K562 (cell line): ENCODE measurements at regions not wholly inside any gene's neighbourhood (a gene's known extent, or its start where the extent isn't known, plus 50 kb on each side); places are given as distances from the start of the nearest gene placed in this dataset.

Source experiments
- ATAC-seq: fragments of 200-7000 bp; cut with Tn5 transposase; 3 replicates; pipeline ENCODE4 v1.9.1; 2020; ENCODE audit warnings: moderate library complexity
- BruUV-seq: library from RNA; stranded (reverse); fragments of 400-500 nt; replicated peaks from 2 replicates; lab custom pipeline; 2021; lab: Mats Ljungman, UMichigan
- CTCF ChIA-PET: fragments of 300-600 bp; formaldehyde crosslinking; extraction: SDS; loops from one replicate; lab custom pipeline; 2021; ENCODE audit warnings: low intra/inter-chr PET ratio; lab: Yijun Ruan, JAX
- POLR2A ChIA-PET: fragments of 300-600, 350-650 bp; sonication (Branson Sonifier 250); formaldehyde crosslinking; extraction: SDS; loops from one replicate; lab custom pipeline; 2021; ENCODE audit warnings: antibody characterized with exemption, inconsistent platforms; lab: Yijun Ruan, JAX
- DNase-seq, 4 experiments: peaks; one replicate each; pipeline versions ENCODE4 v3.0.0 to v3.0.0-alpha.2; 2011 to 2018; ENCODE audit warnings: low spot score in 3 of 4, mixed read lengths in 3 of 4; ENCODE audit errors: extremely low read depth in 1 of 4
- FAIRE-seq: peaks from 2 replicates; lab custom pipeline; 2011; peaks lifted over from hg19 to GRCh38; lab: Jason Lieb, UNC
- H2AFZ ChIP-seq: 2 replicates; pipeline ENCODE4 v1.6.0; 2011; ENCODE audit warnings: low read depth, low read length, control low read depth, inconsistent platforms
- H3K27ac ChIP-seq: fragments of 200-600 bp; 3 replicates; pipeline ENCODE4 v1.8.0; 2011; ENCODE audit warnings: low read depth, mild to moderate bottlenecking, control low read depth, inconsistent platforms, low read length, moderate library complexity, mixed read lengths; ENCODE audit errors: extremely low read depth
- H3K27me3 ChIP-seq, 2 experiments: fragments of 300-600 bp in 1 of 2; 2 replicates in 1 of 2; 3 replicates in 1 of 2; pipeline versions ENCODE4 v1.6.0 to v1.8.0; 2011; ENCODE audit warnings: inconsistent platforms in 2 of 2, low read length in 2 of 2, mild to moderate bottlenecking in 1 of 2, mixed read lengths in 1 of 2, moderate library complexity in 1 of 2; ENCODE audit not compliant: control insufficient read depth in 2 of 2, insufficient read depth in 2 of 2
- H3K36me3 ChIP-seq: fragments of 300-600 bp; 3 replicates; pipeline ENCODE4 v1.8.0; 2011; ENCODE audit warnings: mild to moderate bottlenecking, low read length, inconsistent platforms; ENCODE audit not compliant: control insufficient read depth, insufficient read depth
- H3K4me1 ChIP-seq, 2 experiments: fragments of 200-600 bp in 1 of 2; replicated peaks in 1 of 2; 2 replicates in 1 of 2; 3 replicates in 1 of 2; pipeline versions ENCODE4 v1.5.1 to v1.8.0; 2011; ENCODE audit warnings: inconsistent platforms in 2 of 2, low read length in 2 of 2, mild to moderate bottlenecking in 1 of 2, mixed read lengths in 1 of 2, moderate library complexity in 1 of 2; ENCODE audit not compliant: control insufficient read depth in 2 of 2, insufficient read depth in 2 of 2
- H3K4me2 ChIP-seq: 2 replicates; pipeline ENCODE4 v1.6.1; 2011; ENCODE audit warnings: low read length, control low read depth, inconsistent platforms, mixed read lengths; ENCODE audit not compliant: insufficient read depth
- H3K4me3 ChIP-seq: fragments of 200-600 bp; sonication (generic), shearing (Covaris generic); 2 replicates; pipeline ENCODE4 v1.5.1; 2016; ENCODE audit warnings: control low read depth, inconsistent platforms
- H3K79me2 ChIP-seq: fragments of 200-600 bp; 3 replicates; pipeline ENCODE4 v1.8.0; 2011; ENCODE audit warnings: low read length, inconsistent platforms; ENCODE audit not compliant: control insufficient read depth, insufficient read depth
- H3K9ac ChIP-seq, 2 experiments: 2 replicates each; pipeline versions ENCODE4 v1.6.0 to v1.6.1; 2011; ENCODE audit warnings: low read depth in 2 of 2, low read length in 2 of 2, control low read depth in 1 of 2, inconsistent platforms in 1 of 2, mild to moderate bottlenecking in 1 of 2, mixed read lengths in 1 of 2; ENCODE audit not compliant: insufficient read depth in 1 of 2
- H3K9me1 ChIP-seq: one replicate; pipeline ENCODE4 v1.6.0; 2011; ENCODE audit warnings: inconsistent platforms, mild to moderate bottlenecking, low read length, moderate library complexity; ENCODE audit not compliant: control insufficient read depth, insufficient read depth
- H3K9me3 ChIP-seq: replicated peaks from 2 replicates; pipeline ENCODE4 v1.5.1; 2011; ENCODE audit warnings: low read depth, low read length, inconsistent platforms; ENCODE audit not compliant: control insufficient read depth, insufficient read depth
- H4K20me1 ChIP-seq: replicated peaks from 2 replicates; pipeline ENCODE4 v1.6.1; 2011; ENCODE audit warnings: low read length, inconsistent platforms, mixed read lengths; ENCODE audit not compliant: control insufficient read depth, insufficient read depth
- CREBBP ChIP-seq: IDR thresholded peaks from one replicate; pipeline ENCODE4 v1.6.1; 2012; ENCODE audit warnings: low read depth, mild to moderate bottlenecking, control low read depth, inconsistent platforms, low read length
- HLTF ChIP-seq: fragments of 450-650 bp; IDR thresholded peaks from 2 replicates; pipeline ENCODE4 v1.6.1; 2016
- PTBP1 ChIP-seq: fragments of 200-400 bp; formaldehyde crosslinking; IDR thresholded peaks from 2 replicates; pipeline ENCODE4 v1.6.1; 2017; ENCODE audit warnings: low read depth, low read length
- RBBP5 ChIP-seq: fragments of 200-600 bp; sonication (generic); IDR thresholded peaks from 2 replicates; pipeline ENCODE4 v1.6.1; 2012; ENCODE audit warnings: borderline replicate concordance, mild to moderate bottlenecking, low read length, control low read depth, inconsistent platforms; ENCODE audit not compliant: insufficient read depth, poor library complexity, severe bottlenecking
- SUPT5H ChIP-seq: fragments of 450-650 bp; IDR thresholded peaks from 2 replicates; pipeline ENCODE4 v1.6.1; 2016
- ZNF609 ChIP-seq: sonication (generic); formaldehyde crosslinking; IDR thresholded peaks from 2 replicates; pipeline ENCODE4 v1.8.1; 2023; ENCODE audit warnings: missing genetic modification reagents, mild to moderate bottlenecking, borderline replicate concordance
- WGBS: fragments of 100-300 bp; shearing (Covaris generic); methylation state at CpG from one replicate; pipeline ENCODE4 v1.1.6; 2016; ENCODE audit warnings: low coverage, mixed read lengths; ENCODE audit not compliant: insufficient coverage; ENCODE audit errors: missing lambda C conversion rate; 5-methylcytosine and 5-hydroxymethylcytosine counted together
- in situ Hi-C: fragments of 300-500 bp; cut with MboI; formaldehyde crosslinking; loops from 4 replicates; pipeline ENCODE4 v1.15.0; 2018; ENCODE audit warnings: inconsistent platforms, mixed read lengths
- intact Hi-C: fragments of 100-400 bp; cut with micrococcal nuclease; formaldehyde crosslinking; loops from 2 replicates; pipeline ENCODE4 v1.14.2; 2022
- TF ChIP-seq, protein P1 (sequence below): fragments of 450-650 bp; formaldehyde crosslinking; conservative IDR thresholded peaks from 2 replicates; pipeline ENCODE4 v1.4.0; 2022; ENCODE audit warnings: mild to moderate bottlenecking, missing genetic modification characterization
- TF ChIP-seq, protein P2 (sequence below), 3 experiments: fragments of 200-800 bp in 1 of 3; fragments of 250-450 bp in 1 of 3; fragments of 450-650 bp in 1 of 3; sonication (Bioruptor Pico) in 1 of 3; sonication (Bioruptor generic) in 1 of 3; formaldehyde crosslinking in 1 of 3; IDR thresholded peaks; 2 replicates each; pipeline versions ENCODE4 v1.6.1 to v1.8.0; 2016 to 2022; ENCODE audit warnings: mild to moderate bottlenecking in 2 of 3, missing genetic modification characterization in 2 of 3, missing compliant biosample characterization in 1 of 3, moderate library complexity in 1 of 3
- TF ChIP-seq, protein P3 (sequence below): fragments of 450-650 bp; formaldehyde crosslinking; IDR thresholded peaks from 2 replicates; pipeline ENCODE4 v1.4.0; 2022; ENCODE audit warnings: missing genetic modification characterization
- TF ChIP-seq, protein P4 (sequence below): fragments of 250-450 bp; sonication (Bioruptor Pico); IDR thresholded peaks from 2 replicates; pipeline ENCODE4 v1.5.0; 2020; ENCODE audit warnings: mild to moderate bottlenecking

DNA sequence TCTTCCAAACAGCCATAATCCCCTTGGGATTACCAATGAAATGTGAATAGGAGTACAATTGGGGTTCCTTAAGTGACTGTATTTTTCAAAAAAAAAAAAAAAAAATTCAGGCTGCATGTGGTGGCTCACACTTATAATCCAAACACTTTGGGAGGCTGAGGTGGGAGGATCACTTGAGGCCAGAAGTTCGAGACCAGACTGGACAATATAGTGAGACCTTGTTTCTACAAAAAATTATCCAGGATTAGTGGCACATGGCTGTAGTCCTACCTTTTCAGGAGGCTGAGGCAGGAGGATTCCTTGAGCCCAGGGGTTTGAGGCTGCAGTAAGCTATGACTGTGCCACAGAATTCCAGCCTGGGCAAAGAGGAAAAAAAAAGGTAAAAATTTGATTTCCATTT lies 189.6 kb upstream of the GATA6 start:
- Histone ChIP-seq H3K4me1 (no peaks in the 10 kb centered on the region), H3K79me2 (no peaks in the 10 kb centered on the region), H3K9ac (no peak overlapping the region), H3K4me3 (no peak overlapping the region), H3K4me2 (no peak overlapping the region), H4K20me1 (no peaks in the 10 kb centered on the region), H3K9me1 (no peaks in the 10 kb centered on the region), H3K27ac (no peak overlapping the region), H3K27me3 (peaks cover 7 to 26% of the 10 kb centered on the region in 2 experiments; a peak in 4 of 5 replicates), H3K9me3 (no peaks in the 10 kb centered on the region), H2AFZ (no peak overlapping the region), H3K36me3 (no peaks in the 10 kb centered on the region)
- DNase-seq (no peak), FAIRE-seq (no peak), ATAC-seq (no peak)
- CTCF ChIA-PET = no interaction called here
- 0% methylated on average over 1 of the region's 1 CpG for WGBS
- BruUV-seq = no TSS peak
- intact Hi-C loops = no loop called here
- POLR2A ChIA-PET = no interaction called here
- in situ Hi-C loops = no loop called here
- TF ChIP-seq PTBP1 (no peak), RBBP5 (no peak), ZNF609 (CRISPR knock-in tag) (no peak), CREBBP (no peak), SUPT5H (no peak), HLTF (no peak)
- TF ChIP-seq, protein P1, sequence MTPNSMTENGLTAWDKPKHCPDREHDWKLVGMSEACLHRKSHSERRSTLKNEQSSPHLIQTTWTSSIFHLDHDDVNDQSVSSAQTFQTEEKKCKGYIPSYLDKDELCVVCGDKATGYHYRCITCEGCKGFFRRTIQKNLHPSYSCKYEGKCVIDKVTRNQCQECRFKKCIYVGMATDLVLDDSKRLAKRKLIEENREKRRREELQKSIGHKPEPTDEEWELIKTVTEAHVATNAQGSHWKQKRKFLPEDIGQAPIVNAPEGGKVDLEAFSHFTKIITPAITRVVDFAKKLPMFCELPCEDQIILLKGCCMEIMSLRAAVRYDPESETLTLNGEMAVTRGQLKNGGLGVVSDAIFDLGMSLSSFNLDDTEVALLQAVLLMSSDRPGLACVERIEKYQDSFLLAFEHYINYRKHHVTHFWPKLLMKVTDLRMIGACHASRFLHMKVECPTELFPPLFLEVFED = no peak
- TF ChIP-seq, protein P2, sequence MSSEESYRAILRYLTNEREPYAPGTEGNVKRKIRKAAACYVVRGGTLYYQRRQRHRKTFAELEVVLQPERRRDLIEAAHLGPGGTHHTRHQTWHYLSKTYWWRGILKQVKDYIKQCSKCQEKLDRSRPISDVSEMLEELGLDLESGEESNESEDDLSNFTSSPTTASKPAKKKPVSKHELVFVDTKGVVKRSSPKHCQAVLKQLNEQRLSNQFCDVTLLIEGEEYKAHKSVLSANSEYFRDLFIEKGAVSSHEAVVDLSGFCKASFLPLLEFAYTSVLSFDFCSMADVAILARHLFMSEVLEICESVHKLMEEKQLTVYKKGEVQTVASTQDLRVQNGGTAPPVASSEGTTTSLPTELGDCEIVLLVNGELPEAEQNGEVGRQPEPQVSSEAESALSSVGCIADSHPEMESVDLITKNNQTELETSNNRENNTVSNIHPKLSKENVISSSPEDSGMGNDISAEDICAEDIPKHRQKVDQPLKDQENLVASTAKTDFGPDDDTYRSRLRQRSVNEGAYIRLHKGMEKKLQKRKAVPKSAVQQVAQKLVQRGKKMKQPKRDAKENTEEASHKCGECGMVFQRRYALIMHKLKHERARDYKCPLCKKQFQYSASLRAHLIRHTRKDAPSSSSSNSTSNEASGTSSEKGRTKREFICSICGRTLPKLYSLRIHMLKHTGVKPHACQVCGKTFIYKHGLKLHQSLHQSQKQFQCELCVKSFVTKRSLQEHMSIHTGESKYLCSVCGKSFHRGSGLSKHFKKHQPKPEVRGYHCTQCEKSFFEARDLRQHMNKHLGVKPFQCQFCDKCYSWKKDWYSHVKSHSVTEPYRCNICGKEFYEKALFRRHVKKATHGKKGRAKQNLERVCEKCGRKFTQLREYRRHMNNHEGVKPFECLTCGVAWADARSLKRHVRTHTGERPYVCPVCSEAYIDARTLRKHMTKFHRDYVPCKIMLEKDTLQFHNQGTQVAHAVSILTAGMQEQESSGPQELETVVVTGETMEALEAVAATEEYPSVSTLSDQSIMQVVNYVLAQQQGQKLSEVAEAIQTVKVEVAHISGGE (CRISPR knock-in tag; IDR thresholded peaks at IDR 0.05) = no peak
- TF ChIP-seq, protein P3, sequence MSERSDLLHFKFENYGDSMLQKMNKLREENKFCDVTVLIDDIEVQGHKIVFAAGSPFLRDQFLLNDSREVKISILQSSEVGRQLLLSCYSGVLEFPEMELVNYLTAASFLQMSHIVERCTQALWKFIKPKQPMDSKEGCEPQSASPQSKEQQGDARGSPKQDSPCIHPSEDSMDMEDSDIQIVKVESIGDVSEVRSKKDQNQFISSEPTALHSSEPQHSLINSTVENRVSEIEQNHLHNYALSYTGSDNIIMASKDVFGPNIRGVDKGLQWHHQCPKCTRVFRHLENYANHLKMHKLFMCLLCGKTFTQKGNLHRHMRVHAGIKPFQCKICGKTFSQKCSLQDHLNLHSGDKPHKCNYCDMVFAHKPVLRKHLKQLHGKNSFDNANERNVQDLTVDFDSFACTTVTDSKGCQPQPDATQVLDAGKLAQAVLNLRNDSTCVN (CRISPR knock-in tag) = no peak
- TF ChIP-seq, protein P4, sequence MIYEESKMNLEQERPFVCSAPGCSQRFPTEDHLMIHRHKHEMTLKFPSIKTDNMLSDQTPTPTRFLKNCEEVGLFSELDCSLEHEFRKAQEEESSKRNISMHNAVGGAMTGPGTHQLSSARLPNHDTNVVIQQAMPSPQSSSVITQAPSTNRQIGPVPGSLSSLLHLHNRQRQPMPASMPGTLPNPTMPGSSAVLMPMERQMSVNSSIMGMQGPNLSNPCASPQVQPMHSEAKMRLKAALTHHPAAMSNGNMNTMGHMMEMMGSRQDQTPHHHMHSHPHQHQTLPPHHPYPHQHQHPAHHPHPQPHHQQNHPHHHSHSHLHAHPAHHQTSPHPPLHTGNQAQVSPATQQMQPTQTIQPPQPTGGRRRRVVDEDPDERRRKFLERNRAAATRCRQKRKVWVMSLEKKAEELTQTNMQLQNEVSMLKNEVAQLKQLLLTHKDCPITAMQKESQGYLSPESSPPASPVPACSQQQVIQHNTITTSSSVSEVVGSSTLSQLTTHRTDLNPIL (CRISPR knock-in tag) = no peak
